SK-N-SH (cell line): ENCODE measurements at regions not wholly inside any gene's neighbourhood (a gene's known extent, or its start where the extent isn't known, plus 50 kb on each side); places are given as distances from the start of the nearest gene placed in this dataset.

Experiments
- CTCF ChIA-PET: fragments of 300-600, 350-600 bp; formaldehyde crosslinking; extraction: SDS; loops from one replicate; lab custom pipeline; 2021; lab: Yijun Ruan, JAX
- POLR2A ChIA-PET: fragments of 350-600 bp; sonication (Branson Sonifier 250); formaldehyde crosslinking; extraction: SDS; loops from one replicate; lab custom pipeline; 2020; ENCODE audit warnings: antibody characterized with exemption, inconsistent platforms; lab: Yijun Ruan, JAX
- DNase-seq: peaks from one replicate; pipeline ENCODE4 v3.0.0; 2012
- H2AFZ ChIP-seq: fragments of 200-600 bp; sonication (generic); 2 replicates; pipeline ENCODE4 v1.8.1; 2016; ENCODE audit warnings: antibody characterized with exemption, mild to moderate bottlenecking, low read depth
- H3F3A ChIP-seq: fragments of 200-600 bp; sonication (generic); replicated peaks from 2 replicates; pipeline ENCODE3; 2016; ENCODE audit warnings: antibody characterized with exemption, mild to moderate bottlenecking; ENCODE audit not compliant: insufficient read depth
- H3K27ac ChIP-seq, 2 experiments: fragments of 200-500 bp in 1 of 2; fragments of 200-600 bp in 1 of 2; sonication (Bioruptor generic) in 1 of 2; sonication (generic), shearing (Covaris generic) in 1 of 2; 2 replicates each; pipeline versions ENCODE4 v1.5.1 to v1.6.1; 2014 to 2016; ENCODE audit warnings: low read depth in 2 of 2, inconsistent platforms in 1 of 2, low read length in 1 of 2, mild to moderate bottlenecking in 1 of 2, mixed read lengths in 1 of 2
- H3K27me3 ChIP-seq: fragments of 200-600 bp; sonication (generic), shearing (Covaris generic); 2 replicates; pipeline ENCODE4 v1.6.1; 2016; ENCODE audit warnings: mixed run types; ENCODE audit not compliant: insufficient read depth
- H3K36me3 ChIP-seq, 2 experiments: fragments of 200-500 bp in 1 of 2; fragments of 200-600 bp in 1 of 2; sonication (Bioruptor generic) in 1 of 2; sonication (generic) in 1 of 2; replicated peaks in 1 of 2; 2 replicates each; pipeline versions ENCODE3 to v1.5.1; 2014 to 2016; ENCODE audit warnings: low read length in 1 of 2, mild to moderate bottlenecking in 1 of 2; ENCODE audit not compliant: insufficient read depth in 2 of 2, control insufficient read depth in 1 of 2
- H3K4me1 ChIP-seq, 2 experiments: fragments of 200-500 bp in 1 of 2; fragments of 200-600 bp in 1 of 2; sonication (Bioruptor generic) in 1 of 2; sonication (generic), shearing (Covaris generic) in 1 of 2; 2 replicates each; pipeline versions ENCODE4 v1.5.1 to v1.6.1; 2014 to 2016; ENCODE audit warnings: low read depth in 1 of 2, low read length in 1 of 2, mixed run types in 1 of 2; ENCODE audit not compliant: insufficient read depth in 2 of 2, control insufficient read depth in 1 of 2
- H3K4me2 ChIP-seq: fragments of 200-600 bp; sonication (generic), shearing (Covaris generic); 2 replicates; pipeline ENCODE4 v1.6.1; 2017; ENCODE audit warnings: mixed run types
- H3K4me3 ChIP-seq, 2 experiments: fragments of 200-500 bp in 1 of 2; fragments of 200-600 bp in 1 of 2; sonication (Bioruptor generic) in 1 of 2; sonication (generic), shearing (Covaris generic) in 1 of 2; 2 replicates each; pipeline versions ENCODE4 v1.5.1 to v1.8.1; 2014 to 2016; ENCODE audit warnings: low read depth in 2 of 2, inconsistent platforms in 1 of 2, low read length in 1 of 2, mild to moderate bottlenecking in 1 of 2, mixed read lengths in 1 of 2, moderate library complexity in 1 of 2
- H3K79me2 ChIP-seq: fragments of 200-600 bp; sonication (generic); 2 replicates; pipeline ENCODE4 v1.8.1; 2017; ENCODE audit warnings: mild to moderate bottlenecking; ENCODE audit not compliant: insufficient read depth
- H3K9ac ChIP-seq: fragments of 200-600 bp; sonication (generic); 2 replicates; pipeline ENCODE4 v1.6.1; 2017; ENCODE audit warnings: mixed run types
- H3K9me2 ChIP-seq: fragments of 200-600 bp; sonication (generic); 2 replicates; pipeline ENCODE4 v1.6.1; 2017; ENCODE audit warnings: mixed run types
- H3K9me3 ChIP-seq: fragments of 200-600 bp; sonication (generic); 2 replicates; pipeline ENCODE4 v1.6.1; 2017; ENCODE audit warnings: mixed run types, mild to moderate bottlenecking, moderate library complexity
- H4K20me1 ChIP-seq: fragments of 200-600 bp; sonication (generic); 2 replicates; pipeline ENCODE4 v1.6.1; 2017; ENCODE audit warnings: mild to moderate bottlenecking, mixed run types; ENCODE audit not compliant: insufficient read depth
- FOXM1 ChIP-seq: IDR thresholded peaks from 2 replicates; pipeline ENCODE4 v1.4.0; 2012; ENCODE audit warnings: low read depth, mild to moderate bottlenecking
- IRF3 ChIP-seq: fragments of 150-350 bp; IDR thresholded peaks from 2 replicates; pipeline ENCODE4 v1.6.1; 2016; ENCODE audit warnings: mild to moderate bottlenecking, low read depth, low read length
- MAX ChIP-seq: IDR thresholded peaks from 2 replicates; pipeline ENCODE4 v1.4.0; 2012; ENCODE audit warnings: low read depth
- MEF2A ChIP-seq: IDR thresholded peaks from 2 replicates; pipeline ENCODE4 v1.4.0; 2012; ENCODE audit warnings: low read depth, borderline replicate concordance
- NRF1 ChIP-seq: IDR thresholded peaks from 2 replicates; pipeline ENCODE4 v1.6.1; 2012; ENCODE audit warnings: low read depth, mild to moderate bottlenecking, low read length
- RFX5 ChIP-seq: IDR thresholded peaks from 2 replicates; pipeline ENCODE4 v1.6.1; 2012; ENCODE audit warnings: mild to moderate bottlenecking, improper control_type of control experiment, low read length
- SIN3A ChIP-seq: IDR thresholded peaks from 2 replicates; pipeline ENCODE4 v1.6.1; 2012; ENCODE audit warnings: low read depth, mild to moderate bottlenecking, low read length, moderate library complexity, borderline replicate concordance
- YY1 ChIP-seq: IDR thresholded peaks from 2 replicates; pipeline ENCODE4 v1.4.0; 2012; ENCODE audit warnings: low read depth, mild to moderate bottlenecking
- WGBS: methylation state at CpG from one replicate; pipeline ENCODE4 v1.1.6; 2017; ENCODE audit warnings: low lambda C conversion rate; 5-methylcytosine and 5-hydroxymethylcytosine counted together
- TF ChIP-seq, protein P1 (sequence below): fragments of 150-350 bp; IDR thresholded peaks from 2 replicates; pipeline ENCODE4 v1.6.1; 2017; ENCODE audit warnings: antibody characterized with exemption, low read length, low read depth, borderline replicate concordance

DNA sequence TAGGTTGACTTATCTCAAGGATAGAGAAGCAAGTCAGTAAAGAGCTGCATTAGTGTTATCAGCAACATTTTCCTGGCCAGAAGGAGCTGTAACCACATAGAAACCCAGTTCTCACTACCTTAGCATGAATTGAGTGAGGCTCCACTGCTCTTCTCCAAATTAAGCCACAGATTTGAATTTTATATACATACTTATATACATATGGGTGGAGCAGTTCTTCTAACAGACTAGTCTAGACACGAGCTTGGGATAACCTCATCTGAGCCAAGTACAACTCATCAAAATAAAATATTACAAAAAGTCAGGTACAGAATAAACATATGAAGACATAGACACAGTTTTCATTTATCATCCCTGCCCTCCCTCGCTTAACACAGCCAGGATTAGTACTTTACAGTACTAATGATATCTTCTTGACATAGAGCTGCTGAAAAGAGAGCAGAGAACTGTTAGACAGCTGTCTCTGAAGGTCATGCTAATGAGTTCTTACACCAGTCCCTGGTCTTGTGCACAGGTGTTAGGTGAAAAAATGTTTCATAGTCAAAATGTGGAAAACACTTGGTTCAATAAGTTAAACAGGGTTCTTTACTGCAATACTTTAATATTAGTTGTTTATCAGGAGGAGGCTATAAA lies 147.4 kb upstream of the HTR1E start:
- no peak overlapping the region for H3K27ac ChIP-seq
- no peaks in the 10 kb centered on the region for H3K79me2 ChIP-seq
- no peaks in the 10 kb centered on the region for H3K4me1 ChIP-seq
- H2AFZ ChIP-seq: no peak overlapping the region
- H3K9me3 ChIP-seq: no peaks in the 10 kb centered on the region
- DNase-seq: no peak
- no peaks in the 10 kb centered on the region for H3K27me3 ChIP-seq
- TF ChIP-seq, protein P1, sequence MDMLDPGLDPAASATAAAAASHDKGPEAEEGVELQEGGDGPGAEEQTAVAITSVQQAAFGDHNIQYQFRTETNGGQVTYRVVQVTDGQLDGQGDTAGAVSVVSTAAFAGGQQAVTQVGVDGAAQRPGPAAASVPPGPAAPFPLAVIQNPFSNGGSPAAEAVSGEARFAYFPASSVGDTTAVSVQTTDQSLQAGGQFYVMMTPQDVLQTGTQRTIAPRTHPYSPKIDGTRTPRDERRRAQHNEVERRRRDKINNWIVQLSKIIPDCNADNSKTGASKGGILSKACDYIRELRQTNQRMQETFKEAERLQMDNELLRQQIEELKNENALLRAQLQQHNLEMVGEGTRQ: no peak
- no peak for TF ChIP-seq MAX
- no peak overlapping the region for H3K9ac ChIP-seq
- H3K4me2 ChIP-seq: no peak overlapping the region
- 11% methylated on average over 2 of the region's 2 CpGs for WGBS
- H4K20me1 ChIP-seq: no peaks in the 10 kb centered on the region
- H3F3A ChIP-seq: no peaks in the 10 kb centered on the region
- POLR2A ChIA-PET: no interaction called here
- no peaks in the 10 kb centered on the region for H3K36me3 ChIP-seq
- CTCF ChIA-PET: interaction anchor here (0.6 to 1.0 kb wide), 2 partner anchors 159 to 491 kb away, joined by 3 read pairs; no protein-coding TSS in a partner anchor
- H3K4me3 ChIP-seq: no peak overlapping the region
- no peaks in the 10 kb centered on the region for H3K9me2 ChIP-seq

- Histone ChIP-seq H3K79me2 (no peaks in the 10 kb centered on the region), H3K4me1 (no peaks in the 10 kb centered on the region)
- DNase-seq: no peak
- TF ChIP-seq IRF3 (no peak), NRF1 (no peak), YY1 (no peak), SIN3A (no peak), MAX (no peak), RFX5 (no peak), MEF2A (no peak), FOXM1 (no peak)
- TF ChIP-seq, protein P1: no peak
- TF ChIP-seq, all 33 proteins: peak for 0
- CTCF ChIA-PET: no interaction called here
- Histone ChIP-seq H3K9me2 (no peaks in the 10 kb centered on the region), H3K27me3 (no peaks in the 10 kb centered on the region), H3K9ac (no peak overlapping the region), H3K9me3 (no peaks in the 10 kb centered on the region), H3K4me3 (no peak overlapping the region), H3K4me2 (no peak overlapping the region), H2AFZ (no peak overlapping the region), H3K36me3 (no peaks in the 10 kb centered on the region), H4K20me1 (no peaks in the 10 kb centered on the region), H3F3A (no peaks in the 10 kb centered on the region), H3K27ac (no peak overlapping the region)
- POLR2A ChIA-PET: no interaction called here
Measured at GRCh38 chr6:86782328-86782727, 155.0 kb upstream of the HTR1E start.
